A673 (cell line): ENCODE measurements at regions not wholly inside any gene's neighbourhood (a gene's known extent, or its start where the extent isn't known, plus 50 kb on each side); places are given as distances from the start of the nearest gene placed in this dataset.
"Not testable (repeated sequence)": the region's sequence is repeated elsewhere in the genome, so short reads cannot be mapped to it uniquely, and the experiment has no call there.

Experiments used
- BruUV-seq: library from RNA; stranded (reverse); fragments of 400-500 nt; replicated peaks from 2 replicates; lab custom pipeline; 2021; lab: Mats Ljungman, UMichigan
- CTCF ChIA-PET: fragments of 300-600 bp; sonication (Branson Sonifier 250); formaldehyde crosslinking; loops from one replicate; lab custom pipeline; 2022; ENCODE audit warnings: antibody characterized with exemption; lab: Charles Lee
- POLR2A ChIA-PET: fragments of 300-600 bp; sonication (Branson Sonifier 250); formaldehyde crosslinking; loops from one replicate; lab custom pipeline; 2022; ENCODE audit warnings: antibody characterized with exemption; ENCODE audit not compliant: low non-redundant PET; lab: Charles Lee
- DNase-seq: peaks from one replicate; pipeline ENCODE4 v3.0.0-alpha.2; 2015; ENCODE audit warnings: low spot score
- H3K27ac ChIP-seq: fragments of 200-600 bp; sonication (generic); 2 replicates; pipeline ENCODE4 v1.5.1; 2016; ENCODE audit warnings: mixed run types, low read depth, mild to moderate bottlenecking, mixed read lengths, antibody characterized with exemption, low read length; ENCODE audit not compliant: poor library complexity, severe bottlenecking
- H3K27me3 ChIP-seq: fragments of 200-600 bp; sonication (generic); replicated peaks from 2 replicates; pipeline ENCODE4 v1.6.1; 2017; ENCODE audit warnings: mixed run types, low read depth, mild to moderate bottlenecking, mixed read lengths, antibody characterized with exemption, low read length; ENCODE audit not compliant: insufficient read depth, poor library complexity
- H3K36me3 ChIP-seq: fragments of 200-600 bp; sonication (generic); 2 replicates; pipeline ENCODE4 v1.6.1; 2016; ENCODE audit warnings: mixed run types, mild to moderate bottlenecking, mixed read lengths, antibody characterized with exemption, low read length; ENCODE audit not compliant: insufficient read depth, poor library complexity, severe bottlenecking
- H3K4me1 ChIP-seq: fragments of 200-600 bp; sonication (generic); 2 replicates; pipeline ENCODE4 v1.6.1; 2017; ENCODE audit warnings: mixed run types, mild to moderate bottlenecking, mixed read lengths, antibody characterized with exemption, low read length; ENCODE audit not compliant: insufficient read depth, poor library complexity, severe bottlenecking
- H3K4me3 ChIP-seq: fragments of 200-600 bp; sonication (generic); 2 replicates; pipeline ENCODE4 v1.5.1; 2016; ENCODE audit warnings: low read depth, mixed run types, mild to moderate bottlenecking, mixed read lengths, low read length; ENCODE audit not compliant: poor library complexity, severe bottlenecking
- H3K9me3 ChIP-seq: fragments of 200-600 bp; sonication (generic); 2 replicates; pipeline ENCODE4 v1.6.1; 2016; ENCODE audit warnings: mixed run types, low read depth, mild to moderate bottlenecking, mixed read lengths, antibody characterized with exemption, low read length; ENCODE audit not compliant: poor library complexity, severe bottlenecking
- EZH2 ChIP-seq: fragments of 200-600 bp; sonication (generic); IDR thresholded peaks from 2 replicates; pipeline ENCODE4 v1.6.1; 2017; ENCODE audit warnings: borderline replicate concordance, low read depth, mild to moderate bottlenecking, mixed read lengths, antibody characterized with exemption, low read length; ENCODE audit not compliant: poor library complexity, severe bottlenecking
- intact Hi-C: fragments of 100-400 bp; cut with micrococcal nuclease; formaldehyde crosslinking; loops from one replicate; pipeline ENCODE4 v1.10.0; 2022; ENCODE audit not compliant: unreplicated experiment
- TF ChIP-seq, protein P1 (sequence below): fragments of 300-800, 200-600 bp; sonication (generic); conservative IDR thresholded peaks from 2 replicates; pipeline ENCODE4 v1.5.1; 2017; ENCODE audit warnings: low read depth, mild to moderate bottlenecking, antibody characterized with exemption, low read length, moderate library complexity, mixed read lengths

DNA sequence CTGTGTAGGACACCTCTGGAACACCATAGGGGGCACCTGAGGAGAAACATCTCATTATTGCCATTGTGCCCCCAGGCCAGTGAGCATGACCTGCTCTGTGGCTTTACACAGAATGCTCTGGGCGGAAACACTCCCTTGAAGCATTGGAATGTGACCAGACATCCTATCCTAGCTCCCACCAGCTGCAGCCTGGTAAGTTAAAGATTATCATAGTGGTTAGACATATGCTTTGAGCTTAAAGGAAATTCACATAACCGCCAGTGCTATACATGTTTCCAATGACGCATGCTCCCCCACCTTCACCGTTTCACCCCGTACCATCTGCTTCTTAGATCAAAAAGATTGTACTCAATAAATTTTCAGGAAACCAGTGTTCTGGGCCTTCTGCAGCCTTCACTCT lies 217.7 kb upstream of the CENPE start:
- TF ChIP-seq, protein P1, sequence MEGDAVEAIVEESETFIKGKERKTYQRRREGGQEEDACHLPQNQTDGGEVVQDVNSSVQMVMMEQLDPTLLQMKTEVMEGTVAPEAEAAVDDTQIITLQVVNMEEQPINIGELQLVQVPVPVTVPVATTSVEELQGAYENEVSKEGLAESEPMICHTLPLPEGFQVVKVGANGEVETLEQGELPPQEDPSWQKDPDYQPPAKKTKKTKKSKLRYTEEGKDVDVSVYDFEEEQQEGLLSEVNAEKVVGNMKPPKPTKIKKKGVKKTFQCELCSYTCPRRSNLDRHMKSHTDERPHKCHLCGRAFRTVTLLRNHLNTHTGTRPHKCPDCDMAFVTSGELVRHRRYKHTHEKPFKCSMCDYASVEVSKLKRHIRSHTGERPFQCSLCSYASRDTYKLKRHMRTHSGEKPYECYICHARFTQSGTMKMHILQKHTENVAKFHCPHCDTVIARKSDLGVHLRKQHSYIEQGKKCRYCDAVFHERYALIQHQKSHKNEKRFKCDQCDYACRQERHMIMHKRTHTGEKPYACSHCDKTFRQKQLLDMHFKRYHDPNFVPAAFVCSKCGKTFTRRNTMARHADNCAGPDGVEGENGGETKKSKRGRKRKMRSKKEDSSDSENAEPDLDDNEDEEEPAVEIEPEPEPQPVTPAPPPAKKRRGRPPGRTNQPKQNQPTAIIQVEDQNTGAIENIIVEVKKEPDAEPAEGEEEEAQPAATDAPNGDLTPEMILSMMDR: no peak
- no peak for TF ChIP-seq EZH2

DNA sequence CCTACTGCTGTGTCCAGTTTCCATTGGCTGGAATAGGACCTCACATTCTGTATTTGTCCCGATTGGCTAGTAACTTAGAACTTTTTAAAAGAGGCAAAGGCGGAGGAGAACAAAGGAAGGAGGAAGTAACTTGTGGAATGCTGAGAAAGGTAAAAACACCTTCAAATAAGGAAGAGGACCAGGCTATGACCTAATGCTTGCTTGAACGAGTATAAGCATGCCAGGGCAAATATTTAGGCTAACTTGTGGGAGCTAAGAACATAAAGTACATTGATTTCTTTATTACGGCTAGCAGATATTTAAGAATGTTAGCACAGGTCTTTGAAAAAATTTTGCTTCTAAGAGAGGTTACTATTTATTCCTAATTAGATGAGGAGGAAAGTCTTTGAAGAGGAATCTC lies 214.5 kb upstream of the CENPE start:
- H3K9me3 ChIP-seq, H3K36me3 ChIP-seq, DNase-seq, H3K4me3 ChIP-seq, POLR2A ChIA-PET, CTCF ChIA-PET, BruUV-seq, intact Hi-C loops, H3K4me1 ChIP-seq, H3K27ac ChIP-seq: not testable (repeated sequence)
- H3K27me3 ChIP-seq: peaks cover 22% of the 10 kb centered on the region

More for the DNA sequence above, 217.7 kb upstream of the CENPE start:
- intact Hi-C loops: no loop called here
- Histone ChIP-seq H3K4me1 (no peaks in the 10 kb centered on the region), H3K9me3 (no peaks in the 10 kb centered on the region), H3K4me3 (no peak overlapping the region), H3K27ac (no peak overlapping the region), H3K27me3 (peaks cover 11% of the 10 kb centered on the region), H3K36me3 (no peaks in the 10 kb centered on the region)
- DNase-seq: no peak
- CTCF ChIA-PET: no interaction called here
- no TSS peak for BruUV-seq
- POLR2A ChIA-PET: no interaction called here

DNA sequence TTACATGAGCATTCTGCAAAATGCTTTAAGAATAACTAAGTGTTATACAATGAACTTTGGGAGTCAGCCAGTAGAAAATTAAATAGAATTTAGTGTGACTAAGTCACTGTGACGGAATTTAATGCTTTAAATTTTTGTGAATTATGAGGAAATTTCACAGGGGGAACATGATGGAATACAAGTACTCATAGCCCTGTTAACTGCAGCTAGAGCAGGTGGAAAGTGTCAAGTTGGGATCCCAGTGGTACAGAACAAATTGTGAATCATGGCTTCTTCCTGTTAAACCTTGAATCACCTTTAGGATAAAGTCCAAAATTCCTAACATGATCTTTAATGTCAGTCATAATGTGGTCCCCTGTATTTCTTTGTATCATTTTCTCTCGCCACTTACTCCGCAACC lies 212.2 kb upstream of the CENPE start:
- intact Hi-C loops: no loop called here
- Histone ChIP-seq H3K27ac (no peak overlapping the region), H3K36me3 (no peaks in the 10 kb centered on the region), H3K27me3 (peaks cover 30% of the 10 kb centered on the region), H3K9me3 (no peaks in the 10 kb centered on the region), H3K4me3 (no peak overlapping the region), H3K4me1 (no peaks in the 10 kb centered on the region)
- TF ChIP-seq, protein P1: no peak
- TF ChIP-seq EZH2: no peak
- CTCF ChIA-PET: interaction anchor here (0.6 kb wide), 1 partner anchor 41 kb away, joined by 3 read pairs; no protein-coding TSS in a partner anchor
- POLR2A ChIA-PET: no interaction called here
- no TSS peak for BruUV-seq
- DNase-seq: no peak

DNA sequence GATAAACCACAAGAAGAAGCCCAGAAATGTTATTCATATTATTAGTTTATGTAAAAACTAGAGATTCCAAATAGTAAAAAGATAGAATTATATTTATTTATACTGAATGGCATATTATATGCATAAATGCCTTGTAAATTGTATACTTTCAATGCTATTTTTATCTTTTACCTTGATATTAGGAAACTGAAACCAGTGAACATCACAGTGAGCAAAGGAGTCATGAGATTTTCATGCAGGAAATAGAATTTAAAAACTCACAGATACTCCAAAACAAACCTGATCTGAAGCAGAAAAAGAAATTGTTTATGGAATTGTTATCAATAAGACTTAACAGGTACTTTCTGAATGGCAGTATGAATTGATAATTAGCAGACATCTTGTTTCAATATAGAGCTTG lies 207.3 kb upstream of the CENPE start:
- CTCF ChIA-PET: no interaction called here
- Histone ChIP-seq H3K9me3 (no peaks in the 10 kb centered on the region), H3K27me3 (peaks cover 53% of the 10 kb centered on the region), H3K4me3 (no peak overlapping the region), H3K4me1 (no peaks in the 10 kb centered on the region), H3K36me3 (no peaks in the 10 kb centered on the region), H3K27ac (no peak overlapping the region)
- intact Hi-C loops: no loop called here
- DNase-seq: no peak
- no TSS peak for BruUV-seq
- POLR2A ChIA-PET: no interaction called here
- TF ChIP-seq, protein P1: no peak
- TF ChIP-seq EZH2: no peak
